Spleen (tissue), 7 donors: ENCODE measurements at regions not wholly inside any gene's neighbourhood (a gene's known extent, or its start where the extent isn't known, plus 50 kb on each side); places are given as distances from the start of the nearest gene placed in this dataset.

Experiments used
- CTCF ChIP-seq, 11 experiments: fragments of 200-600 bp in 7 of 11; fragments of 450-650 bp in 4 of 11; sonication (generic) in 4 of 11; IDR thresholded peaks in 8 of 11; conservative IDR thresholded peaks in 3 of 11; 1 replicate in 7 of 11; 2 replicates in 4 of 11; pipeline versions ENCODE4 v1.4.0 to v1.8.0; 2016 to 2021; ENCODE audit warnings: antibody characterized with exemption in 11 of 11, inconsistent platforms in 4 of 11, mild to moderate bottlenecking in 1 of 11
- POLR2A ChIP-seq, 3 donors: fragments of 450-650 bp; IDR thresholded peaks; one replicate each; pipeline ENCODE4 v1.5.1; 2017; ENCODE audit warnings: antibody characterized with exemption in 3 of 3, mild to moderate bottlenecking in 1 of 3
- donor health status: DM: no; HTN: no; CAD: no; lungs with moderate emphysema.
- donor health status: DM: no; HTN: no; CAD: no.
- donor health status: DM: no; HTN: no; CAD: no.

- TF ChIP-seq CTCF (IDR thresholded peaks at IDR 0.05 in 8 of 11, conservative IDR thresholded peaks at IDR 0.05 in 3 of 11) (no peak), POLR2A (IDR thresholded peaks at IDR 0.05) (no peak)
Measured at GRCh38 chr1:5623399-5623798, 368.8 kb downstream of the NPHP4 start.
